Kidney epithelial cell (primary cell): ENCODE measurements at regions not wholly inside any gene's neighbourhood (a gene's known extent, or its start where the extent isn't known, plus 50 kb on each side); places are given as distances from the start of the nearest gene placed in this dataset.

Experiments used
- DNase-seq: peaks from one replicate; pipeline ENCODE4 v3.0.0-alpha.2; 2010; ENCODE audit warnings: low read depth
- H3K27me3 ChIP-seq: 2 replicates; pipeline ENCODE4 v1.6.0; 2011; ENCODE audit warnings: low read length; ENCODE audit not compliant: control insufficient read depth, insufficient read depth
- H3K36me3 ChIP-seq: 2 replicates; pipeline ENCODE4 v1.5.1; 2011; ENCODE audit warnings: low read length; ENCODE audit not compliant: control insufficient read depth, insufficient read depth
- H3K4me3 ChIP-seq: 2 replicates; pipeline ENCODE4 v1.5.1; 2011; ENCODE audit warnings: low read depth, mild to moderate bottlenecking, control low read depth, low read length
- TF ChIP-seq, protein P1 (sequence below): IDR thresholded peaks from 2 replicates; pipeline ENCODE4 v1.5.1; 2011; ENCODE audit warnings: mild to moderate bottlenecking, moderate library complexity, low read length, control low read depth, inconsistent platforms; ENCODE audit not compliant: insufficient read depth, poor library complexity, severe bottlenecking

DNA sequence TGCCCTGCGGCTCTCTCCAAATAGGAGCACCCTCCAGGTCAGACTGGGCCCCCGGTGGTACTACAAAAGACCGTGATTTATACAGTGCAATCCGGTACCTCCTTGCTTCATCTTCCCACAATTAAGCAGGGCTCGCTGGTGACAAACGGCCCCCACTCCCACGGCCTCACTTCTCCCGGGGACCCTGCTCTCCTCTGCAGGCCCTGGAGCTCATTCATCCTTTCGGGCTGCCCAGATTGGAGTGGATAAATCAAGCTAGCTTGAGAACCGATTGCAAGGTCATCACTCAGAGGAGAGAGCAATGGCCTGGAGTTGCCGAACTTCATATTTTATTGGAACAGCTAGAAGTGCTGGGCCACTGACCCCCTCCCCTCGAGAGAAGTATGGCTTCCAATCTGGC, 193.5 kb upstream of the IRX6 start:
- TF ChIP-seq, protein P1, sequence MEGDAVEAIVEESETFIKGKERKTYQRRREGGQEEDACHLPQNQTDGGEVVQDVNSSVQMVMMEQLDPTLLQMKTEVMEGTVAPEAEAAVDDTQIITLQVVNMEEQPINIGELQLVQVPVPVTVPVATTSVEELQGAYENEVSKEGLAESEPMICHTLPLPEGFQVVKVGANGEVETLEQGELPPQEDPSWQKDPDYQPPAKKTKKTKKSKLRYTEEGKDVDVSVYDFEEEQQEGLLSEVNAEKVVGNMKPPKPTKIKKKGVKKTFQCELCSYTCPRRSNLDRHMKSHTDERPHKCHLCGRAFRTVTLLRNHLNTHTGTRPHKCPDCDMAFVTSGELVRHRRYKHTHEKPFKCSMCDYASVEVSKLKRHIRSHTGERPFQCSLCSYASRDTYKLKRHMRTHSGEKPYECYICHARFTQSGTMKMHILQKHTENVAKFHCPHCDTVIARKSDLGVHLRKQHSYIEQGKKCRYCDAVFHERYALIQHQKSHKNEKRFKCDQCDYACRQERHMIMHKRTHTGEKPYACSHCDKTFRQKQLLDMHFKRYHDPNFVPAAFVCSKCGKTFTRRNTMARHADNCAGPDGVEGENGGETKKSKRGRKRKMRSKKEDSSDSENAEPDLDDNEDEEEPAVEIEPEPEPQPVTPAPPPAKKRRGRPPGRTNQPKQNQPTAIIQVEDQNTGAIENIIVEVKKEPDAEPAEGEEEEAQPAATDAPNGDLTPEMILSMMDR, result no peak
- DNase-seq, result no peak

DNA sequence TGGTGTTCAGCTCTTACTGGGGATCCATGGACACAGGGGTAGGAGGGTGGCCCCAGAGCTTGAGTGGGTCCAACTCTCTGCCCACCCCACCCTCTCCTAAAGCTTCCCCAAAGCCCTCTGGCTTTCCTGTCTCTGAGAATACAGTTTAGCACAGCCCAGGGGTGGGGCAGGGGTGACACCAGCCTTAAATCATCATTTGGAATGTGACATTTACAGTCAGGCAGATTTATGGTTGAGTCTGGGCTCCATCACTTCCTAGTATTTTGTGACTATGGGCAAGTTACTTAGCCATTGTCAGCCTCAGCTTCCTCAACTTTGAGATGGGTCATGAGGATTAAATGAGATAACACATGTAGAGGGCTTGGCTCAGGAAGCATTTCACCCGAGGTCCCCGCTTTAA, 193.1 kb upstream of the IRX6 start:
- no peak overlapping the region for H3K4me3 ChIP-seq

More for the DNA sequence above, 193.5 kb upstream of the IRX6 start:
- Histone ChIP-seq H3K4me3 (no peak overlapping the region), H3K36me3 (no peaks in the 10 kb centered on the region), H3K27me3 (no peaks in the 10 kb centered on the region)

DNA sequence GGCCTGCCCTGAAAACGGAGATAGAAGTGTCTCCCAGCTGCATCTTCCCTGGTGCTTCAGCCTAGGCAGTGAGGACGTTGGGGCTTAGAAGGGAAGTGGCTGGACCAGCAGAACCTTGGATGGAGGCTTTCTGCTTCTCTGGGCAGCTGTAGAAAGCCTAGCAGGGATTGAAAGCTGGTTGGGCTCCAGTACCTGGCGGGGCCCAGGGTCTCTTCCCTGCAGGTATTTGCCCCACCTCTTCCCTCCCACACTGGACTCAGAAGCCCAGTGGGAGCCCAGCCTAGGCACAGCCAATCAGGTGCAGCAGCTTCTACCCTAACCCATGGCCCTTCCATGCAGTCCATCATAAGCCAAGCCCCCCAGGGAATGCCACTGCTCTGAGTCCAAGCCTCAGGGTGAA, 190.3 kb upstream of the IRX6 start:
- no peak for DNase-seq
- Histone ChIP-seq H3K27me3 (no peaks in the 10 kb centered on the region), H3K36me3 (no peaks in the 10 kb centered on the region), H3K4me3 (no peak overlapping the region)
- TF ChIP-seq, protein P1, result no peak

More for the DNA sequence above, 193.1 kb upstream of the IRX6 start:
- no peak for DNase-seq
- Histone ChIP-seq H3K36me3 (no peaks in the 10 kb centered on the region), H3K27me3 (no peaks in the 10 kb centered on the region)
- TF ChIP-seq, protein P1, result no peak

DNA sequence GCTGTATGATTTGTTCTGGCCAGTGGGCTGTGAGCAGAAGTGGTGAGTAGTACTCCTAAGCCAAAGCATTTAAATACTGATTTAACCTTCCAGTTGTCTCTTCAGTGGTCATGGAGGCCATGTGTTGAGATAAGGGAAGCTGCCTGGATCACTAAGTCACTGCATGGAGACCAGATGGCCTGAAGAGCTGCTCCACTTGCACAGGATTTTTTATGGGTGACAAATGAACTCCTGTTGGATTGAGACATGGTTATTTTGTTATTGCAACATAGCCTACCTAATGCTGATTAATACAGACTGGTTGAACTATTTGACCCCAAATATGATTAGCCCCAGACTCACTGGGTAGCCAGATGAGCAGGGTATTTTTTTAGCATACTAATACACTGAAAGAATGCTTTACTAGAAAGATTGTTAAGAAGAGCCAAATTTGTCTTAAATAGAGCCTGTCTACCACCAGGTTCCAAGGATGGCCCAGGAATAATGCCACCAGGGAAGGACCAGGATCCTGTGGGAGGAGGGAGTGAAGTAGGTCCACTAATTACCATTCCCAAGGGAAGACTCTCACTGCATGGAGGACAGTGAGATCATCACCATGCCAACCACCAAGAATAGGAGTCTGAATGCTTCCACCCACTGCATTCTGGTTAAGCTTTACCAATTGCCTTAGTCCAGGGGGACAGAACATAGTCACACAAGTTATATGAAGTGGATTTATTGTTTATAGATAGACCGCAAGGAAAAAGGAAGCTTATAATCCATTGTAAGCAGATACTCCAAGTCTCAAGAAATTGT, 187.4 kb upstream of the IRX6 start:
- H3K4me3 ChIP-seq, result no peak overlapping the region
- H3K36me3 ChIP-seq, result no peaks in the 10 kb centered on the region
- TF ChIP-seq, protein P1, result no peak
- no peak for DNase-seq
- no peaks in the 10 kb centered on the region for H3K27me3 ChIP-seq

DNA sequence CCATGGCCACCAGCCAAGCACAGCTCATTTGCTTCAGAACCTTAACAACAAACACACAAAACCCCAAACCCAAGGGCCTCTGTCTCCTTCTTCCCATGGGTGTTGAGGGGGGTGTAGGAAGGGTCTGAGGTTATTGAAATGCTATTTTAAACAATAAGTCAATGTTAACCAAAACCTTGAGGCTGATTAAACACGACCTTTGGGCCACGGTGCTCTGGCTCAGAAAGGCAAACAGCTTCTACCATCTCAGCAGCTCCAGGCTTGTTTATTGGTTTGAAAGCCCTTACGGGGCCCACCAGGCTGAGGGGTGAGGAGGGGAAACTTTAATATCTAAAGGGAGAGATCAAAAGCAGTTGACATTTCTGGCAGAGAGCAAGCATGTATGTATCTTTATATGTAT, 185.7 kb upstream of the IRX6 start:
- Histone ChIP-seq H3K36me3 (no peaks in the 10 kb centered on the region), H3K27me3 (no peaks in the 10 kb centered on the region), H3K4me3 (no peak overlapping the region)
- no peak for DNase-seq
- TF ChIP-seq, protein P1, result no peak

DNA sequence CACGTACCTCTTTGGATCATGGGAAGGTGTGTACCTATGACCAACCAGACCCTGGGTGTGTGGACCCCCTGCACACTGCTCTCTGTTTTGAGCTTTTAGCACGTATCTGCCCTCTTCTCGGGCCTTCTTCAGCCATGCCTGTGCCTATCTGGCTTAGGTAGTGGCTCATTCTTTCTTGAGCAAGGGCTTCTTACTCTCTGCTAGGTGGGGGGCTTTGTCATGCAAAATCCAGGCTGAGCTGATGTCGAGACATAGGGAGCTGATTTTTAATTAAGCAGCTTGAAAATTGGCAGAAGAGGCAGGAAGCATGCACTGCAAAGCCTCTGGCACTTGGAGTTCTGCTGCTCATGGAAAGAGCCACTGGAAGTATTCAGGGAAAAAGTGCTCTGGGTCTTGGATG, 181.6 kb upstream of the IRX6 start:
- no peak for DNase-seq
- Histone ChIP-seq H3K4me3 (no peak overlapping the region), H3K27me3 (no peaks in the 10 kb centered on the region), H3K36me3 (no peaks in the 10 kb centered on the region)
- TF ChIP-seq, protein P1, result no peak
